Stimulated activated effector memory CD8-positive, alpha-beta T cell treated with anti-CD3 and anti-CD28 coated beads, Interleukin-12 subunit alpha, Interleukin-12 subunit beta, amount 100 ng/mL, for 72 hours (primary cell): ENCODE measurements at regions not wholly inside any gene's neighbourhood (a gene's known extent, or its start where the extent isn't known, plus 50 kb on each side); places are given as distances from the start of the nearest gene placed in this dataset.

Experiments used
- ATAC-seq: fragments of 150-1000 bp; cut with Tn5 transposase; 2 replicates; pipeline ENCODE4 v1.10.0; 2021
- DNase-seq, 2 donors: peaks; one replicate each; pipeline ENCODE4 v3.0.0; 2021 to 2022; ENCODE audit warnings: low spot score in 2 of 2
- H3K27ac Mint-ChIP-seq: one replicate; pipeline ENCODE4 v1.8.0; 2022; ENCODE audit warnings: mild to moderate bottlenecking, mixed read lengths
- H3K36me3 Mint-ChIP-seq: one replicate; pipeline ENCODE4 v1.8.0; 2022; ENCODE audit warnings: mild to moderate bottlenecking, mixed read lengths
- H3K4me1 Mint-ChIP-seq: one replicate; pipeline ENCODE4 v1.8.0; 2022; ENCODE audit warnings: mixed read lengths
- H3K4me3 Mint-ChIP-seq: one replicate; pipeline ENCODE4 v1.8.0; 2022; ENCODE audit warnings: mild to moderate bottlenecking, mixed read lengths
- H3K9me3 Mint-ChIP-seq: one replicate; pipeline ENCODE4 v1.8.0; 2022; ENCODE audit warnings: mixed read lengths

- ATAC-seq (no peak), DNase-seq (no peak)
- Mint-ChIP-seq H3K36me3 (no peaks in the 10 kb centered on the region), H3K9me3 (no peaks in the 10 kb centered on the region), H3K4me1 (no peaks in the 10 kb centered on the region), H3K4me3 (no peak overlapping the region), H3K27ac (no peak overlapping the region)
Measured at GRCh38 chr20:57881466-57882385, 171.9 kb upstream of the PMEPA1 start.

GRCh38 chr20:57880571-57880892 is 170.7 kb upstream of the PMEPA1 start:
- H3K4me1 Mint-ChIP-seq, result no peaks in the 10 kb centered on the region
- no peak overlapping the region for H3K27ac Mint-ChIP-seq
- no peaks in the 10 kb centered on the region for H3K36me3 Mint-ChIP-seq
- DNase-seq, result no peak
- no peak for ATAC-seq
- no peak overlapping the region for H3K4me3 Mint-ChIP-seq
- H3K9me3 Mint-ChIP-seq, result no peaks in the 10 kb centered on the region

GRCh38 chr20:57879779-57880570 is 170.2 kb upstream of the PMEPA1 start:
- ATAC-seq, result no peak
- H3K27ac Mint-ChIP-seq, result no peak overlapping the region
- no peaks in the 10 kb centered on the region for H3K9me3 Mint-ChIP-seq
- no peak for DNase-seq
- no peaks in the 10 kb centered on the region for H3K36me3 Mint-ChIP-seq
- H3K4me3 Mint-ChIP-seq, result no peak overlapping the region
- H3K4me1 Mint-ChIP-seq, result no peaks in the 10 kb centered on the region

GRCh38 chr20:57879437-57879778 is 169.6 kb upstream of the PMEPA1 start:
- DNase-seq, result no peak
- Mint-ChIP-seq H3K27ac (no peak overlapping the region), H3K4me1 (no peaks in the 10 kb centered on the region), H3K4me3 (no peak overlapping the region), H3K36me3 (no peaks in the 10 kb centered on the region), H3K9me3 (no peaks in the 10 kb centered on the region)
- no peak for ATAC-seq

GRCh38 chr20:57878786-57879424 is 169.1 kb upstream of the PMEPA1 start:
- no peak overlapping the region for H3K4me3 Mint-ChIP-seq
- H3K4me1 Mint-ChIP-seq, result no peaks in the 10 kb centered on the region
- no peaks in the 10 kb centered on the region for H3K36me3 Mint-ChIP-seq
- no peak for DNase-seq
- no peaks in the 10 kb centered on the region for H3K9me3 Mint-ChIP-seq
- no peak overlapping the region for H3K27ac Mint-ChIP-seq
- no peak for ATAC-seq

GRCh38 chr20:57877995-57878394 is 168.2 kb upstream of the PMEPA1 start:
- ATAC-seq (no peak), DNase-seq (no peak)
- H3K27ac Mint-ChIP-seq, result no peak overlapping the region
- H3K9me3 Mint-ChIP-seq, result no peaks in the 10 kb centered on the region
- H3K36me3 Mint-ChIP-seq, result no peaks in the 10 kb centered on the region
- H3K4me1 Mint-ChIP-seq, result no peaks in the 10 kb centered on the region
- no peak overlapping the region for H3K4me3 Mint-ChIP-seq

GRCh38 chr20:57877131-57877824 is 167.5 kb upstream of the PMEPA1 start:
- Mint-ChIP-seq H3K4me1 (no peaks in the 10 kb centered on the region), H3K4me3 (no peak overlapping the region), H3K27ac (no peak overlapping the region), H3K9me3 (no peaks in the 10 kb centered on the region), H3K36me3 (no peaks in the 10 kb centered on the region)
- DNase-seq (peak in 1 of 2 donors; percentile 35), ATAC-seq (no peak)

GRCh38 chr20:57876163-57876562 is 166.3 kb upstream of the PMEPA1 start:
- no peaks in the 10 kb centered on the region for H3K36me3 Mint-ChIP-seq

GRCh38 chr20:57874141-57874540 is 164.3 kb upstream of the PMEPA1 start:
- no peaks in the 10 kb centered on the region for H3K9me3 Mint-ChIP-seq
- ATAC-seq, result no peak
- no peak for DNase-seq
- H3K4me3 Mint-ChIP-seq, result no peak overlapping the region
- no peaks in the 10 kb centered on the region for H3K36me3 Mint-ChIP-seq
- peaks cover 9% of the 10 kb centered on the region for H3K4me1 Mint-ChIP-seq
- H3K27ac Mint-ChIP-seq, result no peak overlapping the region

More at GRCh38 chr20:57876163-57876562, 166.3 kb upstream of the PMEPA1 start:
- DNase-seq (peak in 1 of 2 donors; percentile 26), ATAC-seq (no peak)
- H3K4me1 Mint-ChIP-seq, result no peaks in the 10 kb centered on the region
- no peaks in the 10 kb centered on the region for H3K9me3 Mint-ChIP-seq
- H3K4me3 Mint-ChIP-seq, result no peak overlapping the region
- no peak overlapping the region for H3K27ac Mint-ChIP-seq

- H3K9me3 Mint-ChIP-seq, result no peaks in the 10 kb centered on the region
- no peak overlapping the region for H3K4me3 Mint-ChIP-seq
- peak; percentile 24 for ATAC-seq
- no peaks in the 10 kb centered on the region for H3K36me3 Mint-ChIP-seq
- H3K27ac Mint-ChIP-seq, result no peak overlapping the region
- H3K4me1 Mint-ChIP-seq, result peaks cover 9% of the 10 kb centered on the region
- DNase-seq, result peak in 1 of 2 donors; percentile 32
Measured at GRCh38 chr20:57872816-57873409, 163.1 kb upstream of the PMEPA1 start.

- Mint-ChIP-seq H3K27ac (no peak overlapping the region), H3K4me1 (peaks cover 9% of the 10 kb centered on the region), H3K36me3 (no peaks in the 10 kb centered on the region), H3K9me3 (no peaks in the 10 kb centered on the region), H3K4me3 (no peak overlapping the region)
- no peak for DNase-seq
- ATAC-seq, result no peak
Measured at GRCh38 chr20:57871237-57871632, 161.4 kb upstream of the PMEPA1 start.

- no peak overlapping the region for H3K27ac Mint-ChIP-seq
- no peak overlapping the region for H3K4me3 Mint-ChIP-seq
- H3K36me3 Mint-ChIP-seq, result no peaks in the 10 kb centered on the region
- H3K4me1 Mint-ChIP-seq, result peaks cover 15% of the 10 kb centered on the region
- DNase-seq (peak in 1 of 2 donors; percentile 33), ATAC-seq (no peak)
- no peaks in the 10 kb centered on the region for H3K9me3 Mint-ChIP-seq
Measured at GRCh38 chr20:57870597-57871236, 160.9 kb upstream of the PMEPA1 start.

- no peak overlapping the region for H3K27ac Mint-ChIP-seq
- no peaks in the 10 kb centered on the region for H3K9me3 Mint-ChIP-seq
- H3K36me3 Mint-ChIP-seq, result no peaks in the 10 kb centered on the region
- ATAC-seq (no peak), DNase-seq (peak in 1 of 2 donors; percentile 25)
- peaks cover 22% of the 10 kb centered on the region for H3K4me1 Mint-ChIP-seq
- no peak overlapping the region for H3K4me3 Mint-ChIP-seq
Measured at GRCh38 chr20:57869951-57870315, 160.1 kb upstream of the PMEPA1 start.

GRCh38 chr20:57869291-57869950 is 159.6 kb upstream of the PMEPA1 start:
- H3K4me1 Mint-ChIP-seq, result peaks cover 22% of the 10 kb centered on the region
- no peaks in the 10 kb centered on the region for H3K9me3 Mint-ChIP-seq
- no peak for ATAC-seq

More at GRCh38 chr20:57869291-57869950, 159.6 kb upstream of the PMEPA1 start:
- H3K4me3 Mint-ChIP-seq, result no peak overlapping the region
- peak in 1 of 2 donors; percentile 25 for DNase-seq
- H3K27ac Mint-ChIP-seq, result no peak overlapping the region
- H3K36me3 Mint-ChIP-seq, result no peaks in the 10 kb centered on the region
